K562 (cell line): ENCODE measurements at regions not wholly inside any gene's neighbourhood (a gene's known extent, or its start where the extent isn't known, plus 50 kb on each side); places are given as distances from the start of the nearest gene placed in this dataset.

ENCODE experiments used
- ATAC-seq: fragments of 200-7000 bp; cut with Tn5 transposase; 3 replicates; pipeline ENCODE4 v1.9.1; 2020; ENCODE audit warnings: moderate library complexity
- BruUV-seq: library from RNA; stranded (reverse); fragments of 400-500 nt; replicated peaks from 2 replicates; lab custom pipeline; 2021; lab: Mats Ljungman, UMichigan
- CTCF ChIA-PET: fragments of 300-600 bp; formaldehyde crosslinking; extraction: SDS; loops from one replicate; lab custom pipeline; 2021; ENCODE audit warnings: low intra/inter-chr PET ratio; lab: Yijun Ruan, JAX
- POLR2A ChIA-PET: fragments of 300-600, 350-650 bp; sonication (Branson Sonifier 250); formaldehyde crosslinking; extraction: SDS; loops from one replicate; lab custom pipeline; 2021; ENCODE audit warnings: antibody characterized with exemption, inconsistent platforms; lab: Yijun Ruan, JAX
- DNase-seq, 4 experiments: peaks; one replicate each; pipeline versions ENCODE4 v3.0.0 to v3.0.0-alpha.2; 2011 to 2018; ENCODE audit warnings: low spot score in 3 of 4, mixed read lengths in 3 of 4; ENCODE audit errors: extremely low read depth in 1 of 4
- FAIRE-seq: peaks from 2 replicates; lab custom pipeline; 2011; peaks lifted over from hg19 to GRCh38; lab: Jason Lieb, UNC
- H2AFZ ChIP-seq: 2 replicates; pipeline ENCODE4 v1.6.0; 2011; ENCODE audit warnings: low read depth, low read length, control low read depth, inconsistent platforms
- H3K27ac ChIP-seq: fragments of 200-600 bp; 3 replicates; pipeline ENCODE4 v1.8.0; 2011; ENCODE audit warnings: low read depth, mild to moderate bottlenecking, control low read depth, inconsistent platforms, low read length, moderate library complexity, mixed read lengths; ENCODE audit errors: extremely low read depth
- H3K27me3 ChIP-seq, 2 experiments: fragments of 300-600 bp in 1 of 2; 2 replicates in 1 of 2; 3 replicates in 1 of 2; pipeline versions ENCODE4 v1.6.0 to v1.8.0; 2011; ENCODE audit warnings: inconsistent platforms in 2 of 2, low read length in 2 of 2, mild to moderate bottlenecking in 1 of 2, mixed read lengths in 1 of 2, moderate library complexity in 1 of 2; ENCODE audit not compliant: control insufficient read depth in 2 of 2, insufficient read depth in 2 of 2
- H3K36me3 ChIP-seq: fragments of 300-600 bp; 3 replicates; pipeline ENCODE4 v1.8.0; 2011; ENCODE audit warnings: mild to moderate bottlenecking, low read length, inconsistent platforms; ENCODE audit not compliant: control insufficient read depth, insufficient read depth
- H3K4me1 ChIP-seq, 2 experiments: fragments of 200-600 bp in 1 of 2; replicated peaks in 1 of 2; 2 replicates in 1 of 2; 3 replicates in 1 of 2; pipeline versions ENCODE4 v1.5.1 to v1.8.0; 2011; ENCODE audit warnings: inconsistent platforms in 2 of 2, low read length in 2 of 2, mild to moderate bottlenecking in 1 of 2, mixed read lengths in 1 of 2, moderate library complexity in 1 of 2; ENCODE audit not compliant: control insufficient read depth in 2 of 2, insufficient read depth in 2 of 2
- H3K4me2 ChIP-seq: 2 replicates; pipeline ENCODE4 v1.6.1; 2011; ENCODE audit warnings: low read length, control low read depth, inconsistent platforms, mixed read lengths; ENCODE audit not compliant: insufficient read depth
- H3K4me3 ChIP-seq: fragments of 200-600 bp; sonication (generic), shearing (Covaris generic); 2 replicates; pipeline ENCODE4 v1.5.1; 2016; ENCODE audit warnings: control low read depth, inconsistent platforms
- H3K79me2 ChIP-seq: fragments of 200-600 bp; 3 replicates; pipeline ENCODE4 v1.8.0; 2011; ENCODE audit warnings: low read length, inconsistent platforms; ENCODE audit not compliant: control insufficient read depth, insufficient read depth
- H3K9ac ChIP-seq, 2 experiments: 2 replicates each; pipeline versions ENCODE4 v1.6.0 to v1.6.1; 2011; ENCODE audit warnings: low read depth in 2 of 2, low read length in 2 of 2, control low read depth in 1 of 2, inconsistent platforms in 1 of 2, mild to moderate bottlenecking in 1 of 2, mixed read lengths in 1 of 2; ENCODE audit not compliant: insufficient read depth in 1 of 2
- H3K9me1 ChIP-seq: one replicate; pipeline ENCODE4 v1.6.0; 2011; ENCODE audit warnings: inconsistent platforms, mild to moderate bottlenecking, low read length, moderate library complexity; ENCODE audit not compliant: control insufficient read depth, insufficient read depth
- H3K9me3 ChIP-seq: replicated peaks from 2 replicates; pipeline ENCODE4 v1.5.1; 2011; ENCODE audit warnings: low read depth, low read length, inconsistent platforms; ENCODE audit not compliant: control insufficient read depth, insufficient read depth
- H4K20me1 ChIP-seq: replicated peaks from 2 replicates; pipeline ENCODE4 v1.6.1; 2011; ENCODE audit warnings: low read length, inconsistent platforms, mixed read lengths; ENCODE audit not compliant: control insufficient read depth, insufficient read depth
- ASH1L ChIP-seq: fragments of 450-650 bp; IDR thresholded peaks from 2 replicates; pipeline ENCODE4 v1.6.1; 2018; ENCODE audit warnings: borderline replicate concordance, mild to moderate bottlenecking, low read depth; ENCODE audit not compliant: partially characterized antibody
- CBX1 ChIP-seq: sonication (generic); IDR thresholded peaks from 2 replicates; pipeline ENCODE4 v1.6.1; 2016; ENCODE audit warnings: antibody characterized with exemption, low read depth, mild to moderate bottlenecking
- LEF1 ChIP-seq: fragments of 450-650 bp; IDR thresholded peaks from 2 replicates; pipeline ENCODE4 v1.6.1; 2016; ENCODE audit warnings: mild to moderate bottlenecking
- NR2C2 ChIP-seq, 2 experiments: fragments of 200-800 bp in 1 of 2; sonication (Bioruptor generic) in 1 of 2; sonication (generic) in 1 of 2; formaldehyde crosslinking in 1 of 2; IDR thresholded peaks; 2 replicates each; pipeline versions ENCODE4 v1.6.1 to v1.8.0; 2016 to 2022; ENCODE audit warnings: mild to moderate bottlenecking in 1 of 2, missing compliant biosample characterization in 1 of 2, missing genetic modification characterization in 1 of 2, missing genetic modification reagents in 1 of 2
- POLR2B ChIP-seq: fragments of 450-650 bp; IDR thresholded peaks from 2 replicates; pipeline ENCODE4 v1.6.1; 2018; ENCODE audit warnings: low read depth; ENCODE audit not compliant: partially characterized antibody
- TAF1 ChIP-seq: IDR thresholded peaks from 2 replicates; pipeline ENCODE4 v1.6.1; 2011; ENCODE audit warnings: mild to moderate bottlenecking, low read length, moderate library complexity; ENCODE audit not compliant: insufficient read depth, control insufficient read depth, severe bottlenecking; ENCODE audit errors: extremely low read depth
- TARDBP ChIP-seq: fragments of 450-650 bp; IDR thresholded peaks from 2 replicates; pipeline ENCODE4 v1.6.1; 2016
- ZNF121 ChIP-seq: sonication (generic); formaldehyde crosslinking; conservative IDR thresholded peaks from 2 replicates; pipeline ENCODE4 v1.8.0; 2022; ENCODE audit warnings: missing genetic modification reagents
- ZNF174 ChIP-seq: fragments of 250-450 bp; sonication (Bioruptor Pico); IDR thresholded peaks from 2 replicates; pipeline ENCODE4 v1.4.0; 2020; ENCODE audit warnings: mild to moderate bottlenecking
- ZNF41 ChIP-seq: fragments of 250-450 bp; sonication (Bioruptor Pico); conservative IDR thresholded peaks from 2 replicates; pipeline ENCODE4 v1.4.0; 2020; ENCODE audit warnings: mild to moderate bottlenecking
- WGBS: fragments of 100-300 bp; shearing (Covaris generic); methylation state at CpG from one replicate; pipeline ENCODE4 v1.1.6; 2016; ENCODE audit warnings: low coverage, mixed read lengths; ENCODE audit not compliant: insufficient coverage; ENCODE audit errors: missing lambda C conversion rate; 5-methylcytosine and 5-hydroxymethylcytosine counted together
- in situ Hi-C: fragments of 300-500 bp; cut with MboI; formaldehyde crosslinking; loops from 4 replicates; pipeline ENCODE4 v1.15.0; 2018; ENCODE audit warnings: inconsistent platforms, mixed read lengths
- intact Hi-C: fragments of 100-400 bp; cut with micrococcal nuclease; formaldehyde crosslinking; loops from 2 replicates; pipeline ENCODE4 v1.14.2; 2022
- TF ChIP-seq, protein P1 (sequence below): fragments of 450-650 bp; IDR thresholded peaks from 2 replicates; pipeline ENCODE4 v1.7.1; 2018; ENCODE audit warnings: mild to moderate bottlenecking, low read depth; ENCODE audit not compliant: partially characterized antibody
- TF ChIP-seq, protein P2 (sequence below): sonication (generic); formaldehyde crosslinking; IDR thresholded peaks from 2 replicates; pipeline ENCODE4 v1.8.0; 2022; ENCODE audit warnings: mild to moderate bottlenecking, missing genetic modification reagents

DNA sequence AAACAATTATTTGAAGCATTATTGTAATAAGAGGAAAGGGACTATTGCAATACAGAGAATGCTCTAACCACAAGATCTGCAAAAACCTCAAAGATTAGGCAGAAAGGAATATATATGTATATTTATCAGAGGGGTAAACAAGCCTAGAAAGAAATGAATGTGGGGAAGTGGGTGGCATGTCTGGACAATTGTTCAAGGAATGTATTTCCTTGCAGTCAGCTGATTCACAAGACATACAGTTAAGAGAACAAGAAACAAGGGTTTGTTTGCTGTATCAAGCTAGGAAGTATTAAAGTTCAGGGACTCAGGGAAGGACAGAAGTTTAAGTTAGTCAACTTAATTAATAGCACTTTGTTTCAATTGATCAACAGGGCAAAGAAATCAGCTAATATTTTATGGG lies 514.7 kb downstream of the CENPC start (continued):
- TF ChIP-seq, protein P1, sequence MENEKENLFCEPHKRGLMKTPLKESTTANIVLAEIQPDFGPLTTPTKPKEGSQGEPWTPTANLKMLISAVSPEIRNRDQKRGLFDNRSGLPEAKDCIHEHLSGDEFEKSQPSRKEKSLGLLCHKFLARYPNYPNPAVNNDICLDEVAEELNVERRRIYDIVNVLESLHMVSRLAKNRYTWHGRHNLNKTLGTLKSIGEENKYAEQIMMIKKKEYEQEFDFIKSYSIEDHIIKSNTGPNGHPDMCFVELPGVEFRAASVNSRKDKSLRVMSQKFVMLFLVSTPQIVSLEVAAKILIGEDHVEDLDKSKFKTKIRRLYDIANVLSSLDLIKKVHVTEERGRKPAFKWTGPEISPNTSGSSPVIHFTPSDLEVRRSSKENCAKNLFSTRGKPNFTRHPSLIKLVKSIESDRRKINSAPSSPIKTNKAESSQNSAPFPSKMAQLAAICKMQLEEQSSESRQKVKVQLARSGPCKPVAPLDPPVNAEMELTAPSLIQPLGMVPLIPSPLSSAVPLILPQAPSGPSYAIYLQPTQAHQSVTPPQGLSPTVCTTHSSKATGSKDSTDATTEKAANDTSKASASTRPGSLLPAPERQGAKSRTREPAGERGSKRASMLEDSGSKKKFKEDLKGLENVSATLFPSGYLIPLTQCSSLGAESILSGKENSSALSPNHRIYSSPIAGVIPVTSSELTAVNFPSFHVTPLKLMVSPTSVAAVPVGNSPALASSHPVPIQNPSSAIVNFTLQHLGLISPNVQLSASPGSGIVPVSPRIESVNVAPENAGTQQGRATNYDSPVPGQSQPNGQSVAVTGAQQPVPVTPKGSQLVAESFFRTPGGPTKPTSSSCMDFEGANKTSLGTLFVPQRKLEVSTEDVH: no peak
- TF ChIP-seq ZNF174: no peak
- TF ChIP-seq, all 486 proteins: peak for 0

DNA sequence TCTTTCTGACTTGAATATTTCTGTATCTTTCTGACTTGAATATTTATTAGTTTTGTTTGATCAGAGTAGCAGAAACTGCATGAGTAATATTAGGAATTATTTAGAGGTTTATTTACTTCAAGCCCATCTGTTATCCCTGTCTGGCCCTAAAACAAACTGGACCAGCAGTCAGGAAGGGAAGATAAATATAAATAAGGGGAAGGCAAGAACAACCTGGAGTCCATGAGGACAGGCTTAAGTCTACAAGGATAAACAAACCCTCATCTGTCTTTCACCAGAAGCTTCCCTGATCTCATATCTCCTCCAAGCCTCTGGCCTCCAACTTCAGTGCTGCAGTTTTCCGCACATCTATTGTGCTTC lies 524.9 kb downstream of the CENPC start:
- 0% methylated on average over 1 of the region's 1 CpG for WGBS
- in situ Hi-C loops (no loop called here), intact Hi-C loops (no loop called here)
- FAIRE-seq (no peak), DNase-seq (no peak), ATAC-seq (no peak)
- no TSS peak for BruUV-seq
- Histone ChIP-seq H3K36me3 (no peaks in the 10 kb centered on the region), H3K9me1 (no peaks in the 10 kb centered on the region), H3K4me2 (no peak overlapping the region), H3K9ac (no peak overlapping the region), H3K9me3 (no peaks in the 10 kb centered on the region), H3K27me3 (no peaks in the 10 kb centered on the region), H4K20me1 (no peaks in the 10 kb centered on the region), H3K79me2 (no peaks in the 10 kb centered on the region), H3K27ac (no peak overlapping the region), H3K4me3 (no peak overlapping the region), H2AFZ (no peak overlapping the region), H3K4me1 (no peaks in the 10 kb centered on the region)
- ChIA-PET POLR2A (no interaction called here), CTCF (no interaction called here)
- no peak for TF ChIP-seq CBX1
- no peak for TF ChIP-seq POLR2B
- TF ChIP-seq ZNF121 (CRISPR knock-in tag): no peak
- no peak for TF ChIP-seq TAF1
- TF ChIP-seq NR2C2 (CRISPR knock-in tag; IDR thresholded peaks at IDR 0.05): no peak
- no peak for TF ChIP-seq NR2C2 (tag; IDR thresholded peaks at IDR 0.05)
- TF ChIP-seq, protein P2, sequence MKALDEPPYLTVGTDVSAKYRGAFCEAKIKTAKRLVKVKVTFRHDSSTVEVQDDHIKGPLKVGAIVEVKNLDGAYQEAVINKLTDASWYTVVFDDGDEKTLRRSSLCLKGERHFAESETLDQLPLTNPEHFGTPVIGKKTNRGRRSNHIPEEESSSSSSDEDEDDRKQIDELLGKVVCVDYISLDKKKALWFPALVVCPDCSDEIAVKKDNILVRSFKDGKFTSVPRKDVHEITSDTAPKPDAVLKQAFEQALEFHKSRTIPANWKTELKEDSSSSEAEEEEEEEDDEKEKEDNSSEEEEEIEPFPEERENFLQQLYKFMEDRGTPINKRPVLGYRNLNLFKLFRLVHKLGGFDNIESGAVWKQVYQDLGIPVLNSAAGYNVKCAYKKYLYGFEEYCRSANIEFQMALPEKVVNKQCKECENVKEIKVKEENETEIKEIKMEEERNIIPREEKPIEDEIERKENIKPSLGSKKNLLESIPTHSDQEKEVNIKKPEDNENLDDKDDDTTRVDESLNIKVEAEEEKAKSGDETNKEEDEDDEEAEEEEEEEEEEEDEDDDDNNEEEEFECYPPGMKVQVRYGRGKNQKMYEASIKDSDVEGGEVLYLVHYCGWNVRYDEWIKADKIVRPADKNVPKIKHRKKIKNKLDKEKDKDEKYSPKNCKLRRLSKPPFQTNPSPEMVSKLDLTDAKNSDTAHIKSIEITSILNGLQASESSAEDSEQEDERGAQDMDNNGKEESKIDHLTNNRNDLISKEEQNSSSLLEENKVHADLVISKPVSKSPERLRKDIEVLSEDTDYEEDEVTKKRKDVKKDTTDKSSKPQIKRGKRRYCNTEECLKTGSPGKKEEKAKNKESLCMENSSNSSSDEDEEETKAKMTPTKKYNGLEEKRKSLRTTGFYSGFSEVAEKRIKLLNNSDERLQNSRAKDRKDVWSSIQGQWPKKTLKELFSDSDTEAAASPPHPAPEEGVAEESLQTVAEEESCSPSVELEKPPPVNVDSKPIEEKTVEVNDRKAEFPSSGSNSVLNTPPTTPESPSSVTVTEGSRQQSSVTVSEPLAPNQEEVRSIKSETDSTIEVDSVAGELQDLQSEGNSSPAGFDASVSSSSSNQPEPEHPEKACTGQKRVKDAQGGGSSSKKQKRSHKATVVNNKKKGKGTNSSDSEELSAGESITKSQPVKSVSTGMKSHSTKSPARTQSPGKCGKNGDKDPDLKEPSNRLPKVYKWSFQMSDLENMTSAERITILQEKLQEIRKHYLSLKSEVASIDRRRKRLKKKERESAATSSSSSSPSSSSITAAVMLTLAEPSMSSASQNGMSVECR (CRISPR knock-in tag): no peak
- no peak for TF ChIP-seq TARDBP
- TF ChIP-seq LEF1: no peak
- TF ChIP-seq ASH1L: no peak
- no peak for TF ChIP-seq ZNF41 (CRISPR knock-in tag)
